GM19438 (cell line): ENCODE measurements at regions not wholly inside any gene's neighbourhood (a gene's known extent, or its start where the extent isn't known, plus 50 kb on each side); places are given as distances from the start of the nearest gene placed in this dataset.

ENCODE experiments used
- ATAC-seq: cut with Tn5 transposase; IDR thresholded peaks from one replicate; pipeline ENCODE4 v1.9.1; 2021; ENCODE audit warnings: low read depth; ENCODE audit not compliant: unreplicated experiment

- no peak for ATAC-seq
Observed at GRCh38 chr3:41011854-41012253, 187.5 kb upstream of the CTNNB1 start.

- ATAC-seq, result no peak
Observed at GRCh38 chr3:41018855-41019254, 180.4 kb upstream of the CTNNB1 start.

GRCh38 chr3:41024031-41024836 is 175.1 kb upstream of the CTNNB1 start:
- ATAC-seq, result no peak

GRCh38 chr3:41026394-41027177 is 172.7 kb upstream of the CTNNB1 start:
- ATAC-seq, result no peak

- no peak for ATAC-seq
Observed at GRCh38 chr3:41029356-41029755, 169.9 kb upstream of the CTNNB1 start.

GRCh38 chr3:41030220-41030619 is 169.1 kb upstream of the CTNNB1 start:
- ATAC-seq, result no peak

GRCh38 chr3:41031401-41031800 is 167.9 kb upstream of the CTNNB1 start:
- no peak for ATAC-seq

- ATAC-seq, result no peak
Observed at GRCh38 chr3:41033956-41034519, 165.3 kb upstream of the CTNNB1 start.

- no peak for ATAC-seq
Observed at GRCh38 chr3:41035456-41036022, 163.8 kb upstream of the CTNNB1 start.

- no peak for ATAC-seq
Observed at GRCh38 chr3:41037651-41038334, 161.5 kb upstream of the CTNNB1 start.

GRCh38 chr3:41040256-41040655 is 159.0 kb upstream of the CTNNB1 start:
- no peak for ATAC-seq

GRCh38 chr3:41041462-41041861 is 157.8 kb upstream of the CTNNB1 start:
- ATAC-seq, result no peak

- ATAC-seq, result no peak
Observed at GRCh38 chr3:41041899-41042298, 157.4 kb upstream of the CTNNB1 start.

- no peak for ATAC-seq
Observed at GRCh38 chr3:41044523-41044922, 154.8 kb upstream of the CTNNB1 start.

- ATAC-seq, result no peak
Observed at GRCh38 chr3:41045491-41045890, 153.8 kb upstream of the CTNNB1 start.

- ATAC-seq, result no peak
Observed at GRCh38 chr3:41050144-41050543, 149.2 kb upstream of the CTNNB1 start.

GRCh38 chr3:41053220-41053619 is 146.1 kb upstream of the CTNNB1 start:
- ATAC-seq, result no peak

GRCh38 chr3:41060106-41060505 is 139.2 kb upstream of the CTNNB1 start:
- no peak for ATAC-seq

- ATAC-seq, result no peak
Observed at GRCh38 chr3:41064070-41064469, 135.2 kb upstream of the CTNNB1 start.

- no peak for ATAC-seq
Observed at GRCh38 chr3:41064526-41064925, 134.8 kb upstream of the CTNNB1 start.

- no peak for ATAC-seq
Observed at GRCh38 chr3:41065340-41065739, 134.0 kb upstream of the CTNNB1 start.
